Activated CD4-positive, alpha-beta T cell treated with anti-CD3 and anti-CD28 coated beads for 36 hours (primary cell): ENCODE measurements at regions not wholly inside any gene's neighbourhood (a gene's known extent, or its start where the extent isn't known, plus 50 kb on each side); places are given as distances from the start of the nearest gene placed in this dataset.
"Not testable (repeated sequence)": the region's sequence is repeated elsewhere in the genome, so short reads cannot be mapped to it uniquely, and the experiment has no call there.

Experiments
- ATAC-seq: fragments of 200-7000 bp; cut with Tn5 transposase; one replicate; pipeline ENCODE4 v1.10.0; 2021; ENCODE audit warnings: mild to moderate bottlenecking, moderate library complexity
- CTCF ChIA-PET: fragments of 350-600 bp; sonication (Branson Sonifier 250); formaldehyde crosslinking; loops from one replicate; lab custom pipeline; 2021; ENCODE audit warnings: antibody characterized with exemption; lab: Charles Lee
- POLR2A ChIA-PET: fragments of 350-600 bp; sonication (Branson Sonifier 250); formaldehyde crosslinking; loops from one replicate; lab custom pipeline; 2021; ENCODE audit warnings: antibody characterized with exemption, inconsistent platforms; lab: Charles Lee
- DNase-seq: peaks from one replicate; pipeline ENCODE4 v3.0.0-alpha.2; 2020
- H3K27ac Mint-ChIP-seq: one replicate; pipeline ENCODE4 v1.8.0; 2021; ENCODE audit warnings: mixed read lengths
- H3K27me3 Mint-ChIP-seq: one replicate; pipeline ENCODE4 v1.8.0; 2021; ENCODE audit warnings: mixed read lengths
- H3K36me3 Mint-ChIP-seq: one replicate; pipeline ENCODE4 v1.8.0; 2021; ENCODE audit warnings: low read depth, mixed read lengths
- H3K4me1 Mint-ChIP-seq: one replicate; pipeline ENCODE4 v1.8.0; 2021; ENCODE audit warnings: mixed read lengths
- H3K4me3 Mint-ChIP-seq: one replicate; pipeline ENCODE4 v1.8.0; 2021; ENCODE audit warnings: mild to moderate bottlenecking, moderate library complexity, mixed read lengths
- H3K9me3 Mint-ChIP-seq: one replicate; pipeline ENCODE4 v1.8.0; 2021; ENCODE audit warnings: low read depth, mixed read lengths
- intact Hi-C, 2 experiments: fragments of 100-400 bp; cut with DNase I in 1 of 2; cut with micrococcal nuclease in 1 of 2; formaldehyde crosslinking; loops; one replicate each; pipeline versions ENCODE4 v1.14.2 to v1.15.1; 2022 to 2024; cut with DNase I, micrococcal nuclease

GRCh38 chr10:84600947-84601346 lies 272.6 kb downstream of the CCSER2 start:
- CTCF ChIA-PET, result no interaction called here
- intact Hi-C loops, result no loop called here
- no peak for DNase-seq
- ATAC-seq, result no peak
- H3K27me3 Mint-ChIP-seq, result peaks cover 6% of the 10 kb centered on the region
- H3K27ac Mint-ChIP-seq, result no peak overlapping the region
- no peaks in the 10 kb centered on the region for H3K36me3 Mint-ChIP-seq
- H3K9me3 Mint-ChIP-seq, result no peaks in the 10 kb centered on the region
- no peaks in the 10 kb centered on the region for H3K4me1 Mint-ChIP-seq
- POLR2A ChIA-PET, result no interaction called here
- no peak overlapping the region for H3K4me3 Mint-ChIP-seq

GRCh38 chr10:84602543-84602942 lies 274.2 kb downstream of the CCSER2 start:
- H3K9me3 Mint-ChIP-seq, H3K4me1 Mint-ChIP-seq, ATAC-seq, POLR2A ChIA-PET, H3K27me3 Mint-ChIP-seq, DNase-seq, intact Hi-C loops, H3K27ac Mint-ChIP-seq, CTCF ChIA-PET, H3K36me3 Mint-ChIP-seq, H3K4me3 Mint-ChIP-seq: not testable (repeated sequence)

DNA sequence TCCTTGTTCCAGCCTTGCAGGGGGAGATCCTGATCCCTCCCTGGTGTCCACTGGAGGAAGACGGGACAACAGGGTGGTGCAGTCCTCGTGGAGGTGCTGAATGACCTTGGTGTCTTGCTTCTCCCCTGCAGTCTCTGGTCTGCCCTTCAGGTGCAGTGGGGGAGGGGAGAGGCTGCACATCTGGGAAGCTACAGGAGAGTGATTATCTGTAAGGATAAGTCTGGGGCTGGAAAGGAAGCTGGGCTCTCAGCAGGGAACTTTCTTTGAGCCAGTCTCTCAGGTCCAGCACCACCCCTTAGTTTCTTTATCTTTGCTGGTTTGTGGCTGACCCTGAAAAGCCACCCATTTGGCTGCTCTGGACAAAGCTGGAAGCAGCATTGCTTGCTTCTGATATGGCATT lies 275.6 kb downstream of the CCSER2 start:
- Mint-ChIP-seq H3K27me3 (peaks cover 6% of the 10 kb centered on the region), H3K4me3 (no peak overlapping the region), H3K9me3 (no peaks in the 10 kb centered on the region), H3K4me1 (no peaks in the 10 kb centered on the region), H3K27ac (no peak overlapping the region), H3K36me3 (no peaks in the 10 kb centered on the region)
- ChIA-PET CTCF (interaction anchor here (1.1 kb wide), 2 partner anchors 17 to 340 kb away, joined by 3 to 4 read pairs; no protein-coding TSS in a partner anchor), POLR2A (no interaction called here)
- intact Hi-C loops, result no loop called here
- ATAC-seq (no peak), DNase-seq (no peak)

DNA sequence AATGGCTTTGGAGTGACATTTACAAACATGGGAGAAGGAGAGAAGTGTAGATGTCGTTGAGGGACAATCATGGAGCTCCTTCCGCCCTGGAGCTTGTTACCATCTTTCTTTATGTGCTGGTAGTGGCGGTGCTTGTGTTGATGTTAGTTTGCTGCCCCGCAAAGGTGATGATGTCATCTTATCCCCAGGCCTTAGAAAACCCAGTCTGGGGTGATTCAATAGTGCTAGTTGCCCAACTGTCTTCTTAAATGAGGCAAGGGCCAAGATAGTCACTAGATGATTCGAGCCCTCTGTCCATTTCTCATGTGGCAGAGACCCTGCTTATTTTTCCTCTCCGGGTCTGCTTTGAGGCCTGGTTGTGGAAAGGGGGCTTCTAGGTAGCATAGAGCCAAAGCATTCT lies 277.4 kb downstream of the CCSER2 start:
- Mint-ChIP-seq H3K4me1 (no peaks in the 10 kb centered on the region), H3K36me3 (no peaks in the 10 kb centered on the region), H3K9me3 (no peaks in the 10 kb centered on the region), H3K27me3 (peaks cover 6% of the 10 kb centered on the region), H3K27ac (no peak overlapping the region), H3K4me3 (no peak overlapping the region)
- ChIA-PET CTCF (interaction anchor here (0.6 to 1.0 kb wide), 2 partner anchors 65 to 327 kb away, joined by 3 to 4 read pairs; no protein-coding TSS in a partner anchor), POLR2A (no interaction called here)
- DNase-seq, result no peak
- intact Hi-C loops, result no loop called here
- ATAC-seq, result no peak

- intact Hi-C loops, result no loop called here
- ChIA-PET CTCF (interaction anchor here (1.0 kb wide), 1 partner anchor 66 kb away, joined by 4 read pairs; no protein-coding TSS in a partner anchor), POLR2A (no interaction called here)
- Mint-ChIP-seq H3K4me1 (no peaks in the 10 kb centered on the region), H3K9me3 (no peaks in the 10 kb centered on the region), H3K4me3 (no peak overlapping the region), H3K27me3 (peaks cover 6% of the 10 kb centered on the region), H3K27ac (no peak overlapping the region), H3K36me3 (no peaks in the 10 kb centered on the region)
- DNase-seq (no peak), ATAC-seq (no peak)
Measured at GRCh38 chr10:84606428-84606827, 278.0 kb downstream of the CCSER2 start.

DNA sequence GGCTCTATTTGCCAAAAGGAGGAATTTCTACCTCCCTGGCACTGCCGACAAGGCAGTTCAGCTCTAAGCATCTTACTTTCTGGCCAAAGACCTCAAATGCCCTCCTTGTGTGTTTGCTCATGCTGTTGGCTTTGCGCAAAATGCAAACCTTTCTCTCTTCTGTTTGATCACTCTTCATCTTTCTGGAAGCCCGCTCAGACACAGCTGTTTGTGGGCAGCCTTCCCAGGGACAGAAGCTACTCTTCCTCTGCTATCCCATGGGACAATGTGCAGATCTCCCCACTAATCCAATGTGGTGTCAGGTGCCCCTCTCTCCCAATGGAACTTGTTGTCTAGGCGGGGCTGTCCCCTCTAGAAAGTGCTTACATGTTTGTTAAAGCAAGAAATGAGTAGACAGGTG lies 278.7 kb downstream of the CCSER2 start:
- Mint-ChIP-seq H3K9me3 (no peaks in the 10 kb centered on the region), H3K4me1 (no peaks in the 10 kb centered on the region), H3K27ac (no peak overlapping the region), H3K36me3 (no peaks in the 10 kb centered on the region), H3K27me3 (peaks cover 6% of the 10 kb centered on the region), H3K4me3 (no peak overlapping the region)
- POLR2A ChIA-PET, result no interaction called here
- intact Hi-C loops, result no loop called here
- no peak for DNase-seq
- CTCF ChIA-PET, result interaction anchor here (0.7 to 1.0 kb wide), 2 partner anchors 25 to 67 kb away, joined by 3 to 4 read pairs; no protein-coding TSS in a partner anchor
- ATAC-seq, result no peak

- ATAC-seq, result no peak
- Mint-ChIP-seq H3K4me1 (no peaks in the 10 kb centered on the region), H3K9me3 (no peaks in the 10 kb centered on the region), H3K4me3 (no peak overlapping the region), H3K36me3 (no peaks in the 10 kb centered on the region), H3K27ac (no peak overlapping the region), H3K27me3 (peaks cover 6% of the 10 kb centered on the region)
- POLR2A ChIA-PET, result no interaction called here
- CTCF ChIA-PET, result interaction anchor here (0.7 kb wide), 1 partner anchor 25 kb away, joined by 3 read pairs; no protein-coding TSS in a partner anchor
- intact Hi-C loops, result no loop called here
- no peak for DNase-seq
Measured at GRCh38 chr10:84607523-84607922, 279.1 kb downstream of the CCSER2 start.

DNA sequence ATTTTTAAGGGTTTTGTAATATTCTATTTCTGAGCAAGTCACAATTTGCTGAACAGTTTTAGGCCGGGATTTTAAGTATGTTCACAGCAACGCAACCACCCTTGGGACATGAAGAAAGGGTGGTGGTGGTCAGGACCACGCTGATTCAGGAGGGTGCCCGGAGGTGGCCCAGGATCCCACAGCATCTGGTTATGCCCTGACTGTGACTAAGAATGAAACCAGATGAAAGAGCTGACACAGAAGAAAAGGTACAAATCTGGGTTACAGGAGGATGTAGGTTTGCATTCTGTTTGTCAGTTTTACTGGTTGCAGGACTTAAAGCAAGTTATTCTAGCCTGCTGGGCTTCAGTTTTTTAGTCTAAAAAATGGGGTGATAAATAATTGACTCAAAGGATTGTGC lies 279.7 kb downstream of the CCSER2 start:
- ATAC-seq (peak; percentile 49), DNase-seq (no peak)
- ChIA-PET CTCF (interaction anchor here (0.7 kb wide), 1 partner anchor 147 kb away, joined by 3 read pairs; no protein-coding TSS in a partner anchor), POLR2A (no interaction called here)
- H3K4me1 Mint-ChIP-seq, result no peaks in the 10 kb centered on the region
- no peaks in the 10 kb centered on the region for H3K36me3 Mint-ChIP-seq
- H3K9me3 Mint-ChIP-seq, result no peaks in the 10 kb centered on the region
- intact Hi-C loops, result no loop called here
- no peak overlapping the region for H3K4me3 Mint-ChIP-seq
- H3K27me3 Mint-ChIP-seq, result peaks cover 6% of the 10 kb centered on the region
- no peak overlapping the region for H3K27ac Mint-ChIP-seq

- Mint-ChIP-seq H3K4me1 (no peaks in the 10 kb centered on the region), H3K9me3 (no peaks in the 10 kb centered on the region), H3K36me3 (no peaks in the 10 kb centered on the region), H3K27me3 (peaks cover 10% of the 10 kb centered on the region), H3K4me3 (no peak overlapping the region), H3K27ac (no peak overlapping the region)
- intact Hi-C loops, result no loop called here
- DNase-seq (peak; percentile 11), ATAC-seq (no peak)
- CTCF ChIA-PET, result interaction anchor here (1.4 kb wide), 1 partner anchor 73 kb away, joined by 4 read pairs; no protein-coding TSS in a partner anchor
- POLR2A ChIA-PET, result no interaction called here
Measured at GRCh38 chr10:84613336-84614021, 285.1 kb downstream of the CCSER2 start.

DNA sequence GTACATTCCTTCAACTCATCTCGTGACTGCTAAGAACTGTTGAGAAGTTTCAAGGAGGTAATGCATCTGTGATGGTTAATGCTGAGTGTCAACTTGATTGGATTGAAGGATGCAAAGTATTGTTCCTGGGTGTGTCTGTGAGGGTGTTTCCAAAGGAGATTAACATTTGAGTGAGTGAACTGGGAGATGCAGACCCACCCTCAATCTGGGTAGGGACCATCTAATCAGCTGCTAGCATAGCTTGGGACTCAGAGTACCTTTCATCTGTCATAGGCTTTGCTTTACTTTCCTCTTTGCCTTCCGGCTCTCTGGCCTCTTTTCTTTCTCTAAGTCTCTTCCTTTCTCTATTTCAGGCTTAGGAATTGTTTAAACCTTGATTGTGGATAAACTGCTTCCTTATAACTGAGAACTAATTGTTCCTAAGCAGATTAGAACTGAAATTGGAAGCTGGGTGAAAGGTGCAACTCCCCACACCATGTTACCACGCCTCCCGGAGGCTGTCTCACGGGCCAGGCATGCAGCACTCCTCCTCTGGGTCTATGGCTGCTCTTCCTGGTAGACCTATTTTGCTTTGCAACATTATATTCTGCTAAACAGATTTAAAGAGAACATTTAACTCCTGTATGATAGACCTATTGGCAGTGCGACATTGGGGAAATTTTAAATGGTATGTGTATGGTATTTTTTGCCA lies 298.2 kb downstream of the CCSER2 start:
- no peaks in the 10 kb centered on the region for H3K36me3 Mint-ChIP-seq
- DNase-seq (no peak), ATAC-seq (no peak)
- H3K9me3 Mint-ChIP-seq, result no peaks in the 10 kb centered on the region
- POLR2A ChIA-PET, result no interaction called here
- no peak overlapping the region for H3K4me3 Mint-ChIP-seq
- H3K4me1 Mint-ChIP-seq, result no peaks in the 10 kb centered on the region
- CTCF ChIA-PET, result no interaction called here
- intact Hi-C loops, result no loop called here
- no peaks in the 10 kb centered on the region for H3K27me3 Mint-ChIP-seq
- no peak overlapping the region for H3K27ac Mint-ChIP-seq

DNA sequence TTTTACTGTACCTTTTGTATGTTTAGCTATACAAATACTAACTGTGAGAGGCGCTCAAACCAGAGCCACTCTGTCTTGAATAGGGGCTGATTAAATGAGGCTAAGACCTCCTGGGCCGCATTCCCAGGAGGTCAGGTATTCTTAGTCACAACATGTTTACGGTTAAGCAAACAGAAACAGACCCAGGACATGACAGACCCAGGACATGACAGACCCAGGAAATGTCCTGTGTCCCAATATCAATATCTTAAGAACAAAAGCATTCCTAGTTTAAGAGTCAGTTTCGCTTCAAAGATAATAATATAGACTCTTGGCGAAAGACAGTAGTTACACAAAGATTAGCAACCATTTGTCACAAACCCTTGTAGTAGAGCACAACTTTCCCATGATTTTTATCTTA lies 304.5 kb downstream of the CCSER2 start:
- Mint-ChIP-seq H3K9me3 (no peaks in the 10 kb centered on the region), H3K27me3 (peaks cover 3% of the 10 kb centered on the region), H3K4me3 (no peak overlapping the region), H3K36me3 (no peaks in the 10 kb centered on the region), H3K27ac (no peak overlapping the region), H3K4me1 (no peaks in the 10 kb centered on the region)
- intact Hi-C loops, result no loop called here
- no peak for DNase-seq
- ATAC-seq, result no peak
- ChIA-PET POLR2A (no interaction called here), CTCF (no interaction called here)

DNA sequence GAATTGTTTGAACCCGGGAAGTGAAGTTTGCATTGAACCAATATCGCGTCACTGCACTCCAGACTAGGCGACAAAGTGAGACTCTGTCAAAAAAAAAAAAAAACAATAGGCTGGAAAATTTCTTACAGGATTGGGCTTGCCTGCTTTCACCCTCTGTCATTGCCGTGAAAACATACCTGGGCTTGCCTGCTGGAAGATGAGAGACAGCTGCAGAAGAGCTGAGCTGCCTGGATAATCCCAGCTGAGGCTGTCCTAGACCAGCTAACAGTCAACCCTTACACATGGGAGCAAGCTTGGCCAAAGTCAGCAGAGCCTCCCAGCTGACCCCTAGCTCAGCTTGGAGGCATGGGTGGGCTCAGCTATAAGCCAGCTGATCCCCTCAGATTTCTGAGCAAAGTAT lies 306.2 kb downstream of the CCSER2 start:
- Mint-ChIP-seq H3K9me3 (no peaks in the 10 kb centered on the region), H3K27ac (no peak overlapping the region), H3K36me3 (no peaks in the 10 kb centered on the region), H3K4me3 (no peak overlapping the region), H3K27me3 (peaks cover 4% of the 10 kb centered on the region), H3K4me1 (no peaks in the 10 kb centered on the region)
- ChIA-PET CTCF (no interaction called here), POLR2A (no interaction called here)
- ATAC-seq (no peak), DNase-seq (no peak)
- intact Hi-C loops, result no loop called here
